Retinal pigment epithelial cell (primary cell): ENCODE measurements at regions not wholly inside any gene's neighbourhood (a gene's known extent, or its start where the extent isn't known, plus 50 kb on each side); places are given as distances from the start of the nearest gene placed in this dataset.

Experiments used
- DNase-seq: peaks from one replicate; pipeline ENCODE4 v3.0.0-alpha.2; 2010; ENCODE audit warnings: low read depth
- H3K4me3 ChIP-seq: 2 replicates; pipeline ENCODE4 v1.5.1; 2011; ENCODE audit warnings: mild to moderate bottlenecking, low read length, control low read depth, moderate library complexity
- TF ChIP-seq, protein P1 (sequence below): conservative IDR thresholded peaks from 2 replicates; pipeline ENCODE4 v1.5.1; 2011; ENCODE audit warnings: low read depth, low read length, control low read depth, inconsistent platforms

- TF ChIP-seq, protein P1, sequence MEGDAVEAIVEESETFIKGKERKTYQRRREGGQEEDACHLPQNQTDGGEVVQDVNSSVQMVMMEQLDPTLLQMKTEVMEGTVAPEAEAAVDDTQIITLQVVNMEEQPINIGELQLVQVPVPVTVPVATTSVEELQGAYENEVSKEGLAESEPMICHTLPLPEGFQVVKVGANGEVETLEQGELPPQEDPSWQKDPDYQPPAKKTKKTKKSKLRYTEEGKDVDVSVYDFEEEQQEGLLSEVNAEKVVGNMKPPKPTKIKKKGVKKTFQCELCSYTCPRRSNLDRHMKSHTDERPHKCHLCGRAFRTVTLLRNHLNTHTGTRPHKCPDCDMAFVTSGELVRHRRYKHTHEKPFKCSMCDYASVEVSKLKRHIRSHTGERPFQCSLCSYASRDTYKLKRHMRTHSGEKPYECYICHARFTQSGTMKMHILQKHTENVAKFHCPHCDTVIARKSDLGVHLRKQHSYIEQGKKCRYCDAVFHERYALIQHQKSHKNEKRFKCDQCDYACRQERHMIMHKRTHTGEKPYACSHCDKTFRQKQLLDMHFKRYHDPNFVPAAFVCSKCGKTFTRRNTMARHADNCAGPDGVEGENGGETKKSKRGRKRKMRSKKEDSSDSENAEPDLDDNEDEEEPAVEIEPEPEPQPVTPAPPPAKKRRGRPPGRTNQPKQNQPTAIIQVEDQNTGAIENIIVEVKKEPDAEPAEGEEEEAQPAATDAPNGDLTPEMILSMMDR, result no peak
- H3K4me3 ChIP-seq, result no peak overlapping the region
- no peak for DNase-seq
Observed at GRCh38 chr9:96173640-96174039, 128.3 kb downstream of the HSD17B3 start.

DNA sequence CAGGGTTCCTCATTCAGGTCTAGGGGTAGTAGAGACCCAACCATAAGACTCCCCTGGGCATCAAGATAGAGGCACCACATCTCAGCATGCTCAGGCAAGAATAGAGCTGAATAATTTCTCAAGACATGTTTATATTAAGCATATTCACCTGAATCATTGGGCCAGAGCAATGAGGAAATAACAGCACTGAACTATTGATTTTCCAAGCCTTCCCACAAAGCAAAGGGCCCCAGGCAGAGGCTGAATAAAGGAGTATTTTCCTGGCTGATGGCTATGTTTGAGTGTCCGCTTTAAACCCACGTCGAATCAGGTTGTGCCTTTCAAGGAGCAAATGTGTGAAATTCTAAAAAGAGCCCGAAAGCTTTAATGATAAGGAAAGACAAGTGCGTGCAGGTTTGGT is 129.2 kb downstream of the HSD17B3 start:
- DNase-seq, result no peak
- H3K4me3 ChIP-seq, result no peak overlapping the region
- TF ChIP-seq, protein P1, result no peak

- TF ChIP-seq, protein P1, result no peak
- DNase-seq, result no peak
- H3K4me3 ChIP-seq, result no peak overlapping the region
Observed at GRCh38 chr9:96171728-96172127, 130.2 kb downstream of the HSD17B3 start.

GRCh38 chr9:96169901-96170300 is 132.1 kb downstream of the HSD17B3 start:
- TF ChIP-seq, protein P1, result no peak
- no peak overlapping the region for H3K4me3 ChIP-seq
- DNase-seq, result no peak

DNA sequence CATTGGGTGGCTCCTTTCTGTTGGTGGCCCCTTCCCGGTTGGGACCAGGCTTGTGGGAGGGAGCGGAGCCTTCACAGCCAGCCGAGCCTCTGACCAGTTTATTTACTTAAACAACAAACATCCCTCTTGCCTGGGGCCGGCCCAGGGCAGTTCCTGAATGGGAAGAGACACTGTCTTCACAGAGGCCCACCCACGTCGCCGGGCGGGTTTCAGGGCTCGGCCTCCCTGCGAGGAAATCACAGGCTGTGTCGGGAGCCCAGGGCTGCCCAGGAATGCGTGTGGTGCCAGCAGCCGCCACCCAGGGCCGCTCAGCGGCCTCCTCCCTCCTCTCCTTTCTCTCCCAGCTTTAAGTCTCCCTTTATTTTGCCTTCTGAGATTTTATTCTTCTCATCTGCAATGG is 132.5 kb downstream of the HSD17B3 start:
- no peak for DNase-seq
- H3K4me3 ChIP-seq, result no peak overlapping the region

GRCh38 chr9:96168882-96169281 is 133.1 kb downstream of the HSD17B3 start:
- no peak overlapping the region for H3K4me3 ChIP-seq
- TF ChIP-seq, protein P1, result no peak
- DNase-seq, result no peak

More for the DNA sequence above, 132.5 kb downstream of the HSD17B3 start:
- TF ChIP-seq, protein P1, result no peak

GRCh38 chr9:96167011-96167410 is 135.0 kb downstream of the HSD17B3 start:
- no peak for DNase-seq
- no peak overlapping the region for H3K4me3 ChIP-seq
- TF ChIP-seq, protein P1, result no peak
